Neuronal stem cell (in vitro differentiated cells): ENCODE measurements at regions not wholly inside any gene's neighbourhood (a gene's known extent, or its start where the extent isn't known, plus 50 kb on each side); places are given as distances from the start of the nearest gene placed in this dataset.

ENCODE experiments used
- DNase-seq: peaks from one replicate; pipeline ENCODE4 v3.0.0-alpha.2; 2013; ENCODE audit warnings: low spot score
- H2AFZ ChIP-seq: one replicate; pipeline ENCODE4 v1.6.1; 2013; ENCODE audit warnings: mild to moderate bottlenecking, low read length, inconsistent platforms
- H2AK5ac ChIP-seq: 2 replicates; pipeline ENCODE4 v1.6.1; 2013; ENCODE audit warnings: low read depth, mild to moderate bottlenecking, inconsistent platforms, low read length, moderate library complexity, mixed read lengths
- H2BK120ac ChIP-seq: 2 replicates; pipeline ENCODE4 v1.6.1; 2013; ENCODE audit warnings: low read depth, mild to moderate bottlenecking, inconsistent platforms, low read length, moderate library complexity, mixed read lengths
- H2BK12ac ChIP-seq: one replicate; pipeline ENCODE4 v1.6.1; 2013; ENCODE audit warnings: low read length, inconsistent platforms
- H2BK15ac ChIP-seq: 2 replicates; pipeline ENCODE4 v1.6.1; 2013; ENCODE audit warnings: mild to moderate bottlenecking, low read length, inconsistent platforms, mixed read lengths
- H2BK5ac ChIP-seq: one replicate; pipeline ENCODE4 v1.6.1; 2013; ENCODE audit warnings: inconsistent platforms, mild to moderate bottlenecking, low read length, moderate library complexity
- H3K14ac ChIP-seq: one replicate; pipeline ENCODE4 v1.6.1; 2013; ENCODE audit warnings: low read length, inconsistent platforms
- H3K18ac ChIP-seq: 2 replicates; pipeline ENCODE4 v1.6.1; 2013; ENCODE audit warnings: low read length, inconsistent platforms
- H3K23ac ChIP-seq: 2 replicates; pipeline ENCODE4 v1.6.1; 2013; ENCODE audit warnings: low read depth, mild to moderate bottlenecking, mixed read lengths, low read length, inconsistent platforms; ENCODE audit not compliant: poor library complexity
- H3K27ac ChIP-seq: replicated peaks from 3 replicates; pipeline ENCODE4 v1.5.1; 2013; ENCODE audit warnings: low read length, inconsistent platforms
- H3K27me3 ChIP-seq, 3 experiments: 2 replicates each; pipeline ENCODE4 v1.6.1; 2013; ENCODE audit warnings: low read length in 3 of 3, mild to moderate bottlenecking in 2 of 3, inconsistent platforms in 1 of 3, low read depth in 1 of 3, mixed read lengths in 1 of 3, moderate library complexity in 1 of 3; ENCODE audit not compliant: control insufficient read depth in 3 of 3, insufficient read depth in 3 of 3
- H3K36me3 ChIP-seq, 2 donors: replicated peaks in 1 of 2; 2 replicates each; pipeline ENCODE4 v1.6.1; 2013; ENCODE audit warnings: low read length in 2 of 2; ENCODE audit not compliant: control insufficient read depth in 2 of 2, insufficient read depth in 2 of 2
- H3K4ac ChIP-seq: 2 replicates; pipeline ENCODE4 v1.6.1; 2013; ENCODE audit warnings: inconsistent platforms, mild to moderate bottlenecking, low read length, moderate library complexity
- H3K4me1 ChIP-seq, 2 donors: 1 replicate in 1 of 2; 2 replicates in 1 of 2; pipeline ENCODE4 v1.6.1; 2013; ENCODE audit warnings: low read length in 2 of 2, low read depth in 1 of 2; ENCODE audit not compliant: control insufficient read depth in 2 of 2, insufficient read depth in 1 of 2
- H3K4me2 ChIP-seq: one replicate; pipeline ENCODE4 v1.6.1; 2013; ENCODE audit warnings: mild to moderate bottlenecking, low read length, inconsistent platforms; ENCODE audit not compliant: insufficient read depth, poor library complexity, severe bottlenecking
- H3K4me3 ChIP-seq, 2 donors: 2 replicates each; pipeline ENCODE4 v1.5.1; 2013; ENCODE audit warnings: low read length in 2 of 2, mild to moderate bottlenecking in 2 of 2, inconsistent platforms in 1 of 2, moderate library complexity in 1 of 2
- H3K79me1 ChIP-seq: one replicate; pipeline ENCODE4 v1.6.1; 2013; ENCODE audit warnings: low read depth, mild to moderate bottlenecking, inconsistent platforms, low read length, moderate library complexity
- H3K9ac ChIP-seq: one replicate; pipeline ENCODE4 v1.6.1; 2013; ENCODE audit warnings: mild to moderate bottlenecking, low read depth, low read length, inconsistent platforms; ENCODE audit not compliant: poor library complexity
- H3K9me3 ChIP-seq, 2 donors: replicated peaks in 1 of 2; 2 replicates each; pipeline versions ENCODE3 to v1.6.1; 2013; ENCODE audit warnings: low read length in 2 of 2, mild to moderate bottlenecking in 2 of 2, inconsistent platforms in 1 of 2, low read depth in 1 of 2, mixed read lengths in 1 of 2, moderate library complexity in 1 of 2; ENCODE audit not compliant: control insufficient read depth in 2 of 2, insufficient read depth in 1 of 2
- H4K8ac ChIP-seq: one replicate; pipeline ENCODE4 v1.6.1; 2013; ENCODE audit warnings: low read depth, mild to moderate bottlenecking, inconsistent platforms, low read length, moderate library complexity
- H4K91ac ChIP-seq: one replicate; pipeline ENCODE4 v1.6.1; 2013; ENCODE audit warnings: low read length, low read depth, mild to moderate bottlenecking, inconsistent platforms; ENCODE audit not compliant: poor library complexity
- WGBS, 2 donors: extraction: QIAGEN DNeasy Blood & Tissue Kit; methylation state at CpG; one replicate each; pipeline ENCODE4 v1.1.7; 2013; ENCODE audit warnings: missing lambda C conversion rate in 2 of 2, mixed read lengths in 1 of 2; ENCODE audit not compliant: insufficient read length in 2 of 2, insufficient replicate concordance in 1 of 2; ENCODE audit errors: extremely low coverage in 2 of 2; 5-methylcytosine and 5-hydroxymethylcytosine counted together

DNA sequence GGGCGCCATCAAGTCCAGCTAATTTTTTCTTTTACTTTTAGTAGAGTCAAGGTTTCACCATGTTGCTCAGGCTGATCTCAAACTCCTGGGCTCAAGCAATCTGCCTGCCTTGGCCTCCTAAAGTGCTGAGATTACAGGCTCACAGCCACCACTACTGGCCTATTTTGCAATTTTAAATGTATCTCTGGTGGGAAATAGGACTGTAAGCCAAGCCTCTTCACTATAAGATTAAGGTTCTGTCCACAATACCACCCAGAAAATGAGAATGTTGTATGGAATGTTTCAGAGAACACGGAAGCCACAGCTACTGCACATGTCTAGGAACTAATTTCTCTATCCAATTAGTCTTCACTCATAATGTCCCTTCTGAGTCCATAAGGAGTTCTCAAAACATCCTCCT is 607.3 kb downstream of the PRELID2 start:
- WGBS, 2 donors, result no CpG with 5 or more reads among the region's 2 CpGs
- Histone ChIP-seq H4K8ac (no peak overlapping the region), H4K91ac (no peak overlapping the region), H3K18ac (no peak overlapping the region), H3K4ac (no peak overlapping the region), H3K27me3 (no peaks in the 10 kb centered on the region), H3K4me1 (peaks cover 0 to 2% of the 10 kb centered on the region in 2 donors), H3K23ac (no peak overlapping the region), H2AFZ (no peak overlapping the region), H3K14ac (no peak overlapping the region), H3K4me3 (no peak overlapping the region), H2AK5ac (no peak overlapping the region), H2BK5ac (no peak overlapping the region), H2BK12ac (no peak overlapping the region), H2BK120ac (no peak overlapping the region), H3K9me3 (no peaks in the 10 kb centered on the region), H3K36me3 (no peaks in the 10 kb centered on the region), H3K27ac (no peak overlapping the region), H3K79me1 (no peaks in the 10 kb centered on the region), H2BK15ac (no peak overlapping the region), H3K4me2 (no peak overlapping the region), H3K9ac (no peak overlapping the region)
- no peak for DNase-seq

DNA sequence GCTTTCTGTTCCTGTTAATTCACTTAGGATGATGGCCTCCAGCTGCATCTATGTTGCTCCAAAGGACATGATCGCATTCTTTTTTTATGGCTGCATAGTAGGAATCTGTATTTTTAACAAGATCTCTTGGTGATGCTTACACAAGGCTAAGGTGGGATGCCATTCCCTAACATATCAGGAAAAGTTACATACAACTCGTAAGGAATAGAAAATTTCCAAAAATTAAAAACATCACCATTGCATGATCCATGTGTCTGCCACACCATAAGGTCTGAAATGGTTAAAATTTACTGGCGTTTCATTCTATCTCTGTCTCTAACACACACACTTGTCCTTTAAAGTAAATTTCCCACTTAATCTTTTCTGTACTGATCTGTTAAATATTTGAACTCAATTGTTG is 608.4 kb downstream of the PRELID2 start:
- no peak overlapping the region for H4K8ac ChIP-seq
- no peak overlapping the region for H2BK15ac ChIP-seq
- peaks cover 0 to 2% of the 10 kb centered on the region in 2 donors for H3K4me1 ChIP-seq
- H3K36me3 ChIP-seq, result no peaks in the 10 kb centered on the region
- H3K27me3 ChIP-seq, result no peaks in the 10 kb centered on the region
- no peak overlapping the region for H2AFZ ChIP-seq
- H2BK12ac ChIP-seq, result no peak overlapping the region
- no peak overlapping the region for H3K4ac ChIP-seq
- no peak for DNase-seq
- H3K4me3 ChIP-seq, result no peak overlapping the region
- H2BK120ac ChIP-seq, result no peak overlapping the region
- no peaks in the 10 kb centered on the region for H3K79me1 ChIP-seq
- H3K18ac ChIP-seq, result no peak overlapping the region
- WGBS, 2 donors, result no CpG with 5 or more reads among the region's 3 CpGs
- H2AK5ac ChIP-seq, result no peak overlapping the region
- H4K91ac ChIP-seq, result no peak overlapping the region
- H3K9ac ChIP-seq, result no peak overlapping the region
- H2BK5ac ChIP-seq, result no peak overlapping the region
- no peaks in the 10 kb centered on the region for H3K9me3 ChIP-seq
- no peak overlapping the region for H3K4me2 ChIP-seq
- H3K27ac ChIP-seq, result no peak overlapping the region
- no peak overlapping the region for H3K14ac ChIP-seq
- no peak overlapping the region for H3K23ac ChIP-seq

DNA sequence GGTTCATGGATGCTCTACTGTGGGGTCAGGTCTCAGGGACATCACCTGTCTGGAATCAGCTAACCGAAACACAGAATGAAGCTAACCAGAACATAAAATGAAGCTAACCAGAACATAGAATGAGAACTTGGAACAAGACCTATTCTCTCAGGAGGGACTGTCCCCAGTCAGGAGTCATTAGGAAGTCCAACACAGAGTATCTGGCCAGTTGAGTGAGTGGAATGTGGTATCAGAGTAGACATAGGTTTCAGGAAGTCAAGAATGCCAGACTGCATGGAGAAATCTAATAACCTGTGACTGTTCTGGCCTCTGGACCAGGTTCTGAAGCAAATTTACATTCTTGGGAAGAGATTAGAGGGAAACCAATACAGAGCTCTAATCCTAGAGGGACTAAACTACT is 609.6 kb downstream of the PRELID2 start:
- Histone ChIP-seq H3K27ac (no peak overlapping the region), H2BK15ac (no peak overlapping the region), H2BK5ac (no peak overlapping the region), H2AK5ac (no peak overlapping the region), H3K4me3 (no peak overlapping the region), H3K27me3 (no peaks in the 10 kb centered on the region), H3K9me3 (no peaks in the 10 kb centered on the region), H4K8ac (no peak overlapping the region), H3K9ac (no peak overlapping the region), H3K23ac (no peak overlapping the region), H3K4me1 (peaks cover 0 to 2% of the 10 kb centered on the region in 2 donors), H2BK120ac (no peak overlapping the region), H3K36me3 (no peaks in the 10 kb centered on the region), H3K14ac (no peak overlapping the region), H3K4ac (no peak overlapping the region), H4K91ac (no peak overlapping the region), H2BK12ac (no peak overlapping the region), H3K79me1 (no peaks in the 10 kb centered on the region), H3K18ac (no peak overlapping the region), H2AFZ (no peak overlapping the region), H3K4me2 (no peak overlapping the region)
- DNase-seq, result no peak
- WGBS, 2 donors, result no CpG with 5 or more reads among the region's 1 CpG

DNA sequence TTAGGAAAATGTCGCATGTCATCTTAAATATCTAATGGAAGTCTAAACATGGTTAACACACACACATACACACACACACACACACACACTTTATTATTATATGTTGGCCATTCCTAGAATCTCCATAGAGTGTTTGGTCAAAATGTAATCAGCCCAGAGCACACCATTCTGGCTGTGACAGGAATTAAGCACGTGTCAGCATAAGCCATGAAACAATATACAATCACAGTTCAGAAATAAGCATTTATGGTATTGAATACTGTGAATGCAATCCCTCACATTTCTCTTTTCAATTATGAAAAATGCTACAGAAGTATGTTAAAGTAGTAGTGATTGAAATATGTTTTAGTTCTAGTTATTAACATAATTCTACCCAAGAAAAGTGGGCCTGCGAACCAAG is 611.6 kb downstream of the PRELID2 start:
- Histone ChIP-seq H2BK15ac (no peak overlapping the region), H3K4me3 (no peak overlapping the region), H3K27ac (no peak overlapping the region), H3K9ac (no peak overlapping the region), H3K9me3 (no peaks in the 10 kb centered on the region), H3K23ac (no peak overlapping the region), H2AFZ (no peak overlapping the region), H2BK12ac (no peak overlapping the region), H2AK5ac (no peak overlapping the region), H4K8ac (no peak overlapping the region), H2BK120ac (no peak overlapping the region), H3K4me1 (peaks cover 0 to 2% of the 10 kb centered on the region in 2 donors), H3K14ac (no peak overlapping the region), H2BK5ac (no peak overlapping the region), H3K4ac (no peak overlapping the region), H3K79me1 (no peaks in the 10 kb centered on the region), H3K27me3 (no peaks in the 10 kb centered on the region), H3K4me2 (no peak overlapping the region), H3K18ac (no peak overlapping the region), H3K36me3 (no peaks in the 10 kb centered on the region), H4K91ac (no peak overlapping the region)
- no CpG with 5 or more reads among the region's 3 CpGs for WGBS, 2 donors
- DNase-seq, result no peak
